ENCODE measurements at regions not wholly inside any gene's neighbourhood (a gene's known extent, or its start where the extent isn't known, plus 50 kb on each side); places are given as distances from the start of the nearest gene placed in this dataset.
A peak's percentile ranks its signal among the peaks of the same experiment; 100 is the strongest.

DNA sequence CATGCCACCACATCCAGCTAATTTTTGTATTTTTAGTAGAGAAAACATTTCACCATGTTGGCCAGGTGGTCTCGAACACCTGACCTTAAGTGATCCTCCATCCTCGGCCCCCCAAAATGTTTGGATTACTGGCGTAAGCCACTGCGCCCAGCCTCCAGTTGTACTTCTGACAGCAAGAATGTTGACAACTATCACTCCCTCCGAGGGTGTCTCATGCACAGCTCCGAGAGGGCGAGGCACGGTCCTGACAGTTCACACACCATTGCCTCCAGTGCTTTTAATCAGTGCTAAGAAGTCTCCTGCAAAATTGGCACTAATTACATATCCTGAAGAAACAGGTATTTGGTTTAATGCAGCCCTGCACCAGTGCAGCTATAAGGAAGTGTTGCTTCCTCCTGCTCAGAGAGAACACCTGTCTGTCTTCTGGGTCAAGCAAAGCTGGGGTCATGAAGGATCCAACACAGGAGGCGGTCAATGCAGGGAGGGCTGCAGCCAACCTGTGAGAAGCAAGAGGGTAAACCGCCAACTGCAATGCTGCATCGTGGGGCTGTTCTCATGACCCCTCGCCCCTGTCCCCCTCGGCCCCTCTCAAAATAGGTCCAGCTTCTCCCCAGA is 184.0 kb downstream of the MED10 start:
- DNase-seq, result no peak

DNA sequence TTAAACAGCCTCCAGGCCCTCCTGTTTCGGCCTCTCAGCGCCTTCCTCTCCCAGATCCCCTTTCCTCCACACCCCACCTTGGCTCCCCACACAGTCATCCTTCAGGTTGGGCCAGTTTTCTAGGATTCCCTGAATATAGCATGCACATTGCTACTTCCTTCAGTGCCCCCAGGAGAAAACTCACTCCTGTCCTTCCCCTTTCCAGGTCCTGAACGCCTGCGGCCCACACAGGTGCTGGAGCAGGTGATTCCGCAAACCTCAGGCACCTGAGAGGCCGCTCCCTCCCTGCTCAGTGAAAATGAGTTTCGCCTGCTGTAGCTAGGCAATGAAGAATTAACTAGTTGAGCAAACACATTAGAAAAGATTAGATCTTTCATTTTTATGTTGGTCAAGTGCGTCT is 185.0 kb downstream of the MED10 start:
- DNase-seq, result peak; percentile 37 to 83

DNA sequence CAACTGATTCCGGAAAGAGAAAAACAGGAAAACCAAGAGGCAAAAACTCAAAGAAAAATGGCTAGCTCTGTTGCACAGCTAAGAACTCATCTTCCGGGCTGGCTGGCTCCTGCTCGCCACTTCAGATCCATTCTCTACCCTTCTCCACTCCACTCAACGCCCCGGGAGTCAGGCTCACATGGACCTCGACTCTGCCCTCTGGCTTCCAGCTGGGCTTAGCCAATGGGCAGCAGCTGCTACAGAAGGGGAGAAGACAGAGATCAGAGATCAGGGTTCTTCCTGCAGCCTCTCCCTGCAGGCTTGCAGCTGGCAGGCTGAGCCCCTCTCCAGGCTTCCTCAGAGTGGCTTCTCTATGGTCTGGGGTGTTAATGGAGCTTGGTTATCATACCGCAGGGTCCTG is 187.5 kb downstream of the MED10 start:
- no peak for DNase-seq

DNA sequence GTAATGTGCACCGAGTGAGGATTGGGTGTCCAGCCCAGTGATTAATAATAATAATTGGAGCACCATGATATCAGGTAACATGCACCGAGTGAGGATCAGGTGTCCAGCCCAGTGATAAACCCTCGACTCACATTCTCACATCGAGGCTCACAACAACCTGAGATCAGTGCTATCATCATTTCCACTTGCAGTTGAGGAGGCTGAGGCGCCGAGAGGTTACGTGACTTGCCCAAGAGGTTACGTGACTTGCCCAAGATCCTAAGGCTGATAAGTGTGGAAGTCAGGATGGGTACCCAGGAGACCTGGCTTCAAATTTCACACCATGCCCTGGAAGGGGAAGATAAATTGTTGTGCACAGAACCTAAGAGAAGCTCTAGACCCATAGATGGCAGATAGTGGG is 189.4 kb downstream of the MED10 start:
- no peak for DNase-seq

DNA sequence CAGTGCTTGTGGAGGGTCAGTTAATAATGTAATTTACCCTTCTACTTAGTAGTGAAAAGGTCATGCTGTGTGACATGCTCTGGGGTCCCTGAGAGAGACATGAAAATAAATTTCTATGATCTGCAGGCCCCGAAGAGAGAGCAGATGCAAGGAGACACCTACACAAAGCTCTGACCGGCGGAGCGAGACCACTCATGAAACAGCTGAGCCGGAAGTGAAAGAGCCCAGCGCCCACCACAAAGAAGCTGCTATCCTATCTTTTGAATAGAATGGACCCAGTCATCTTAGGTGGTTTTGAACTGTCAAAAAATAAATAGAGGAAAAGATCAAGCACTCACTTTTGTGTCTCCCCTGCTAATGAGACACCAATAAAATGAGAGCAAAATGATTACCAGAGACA is 190.0 kb downstream of the MED10 start:
- DNase-seq, result no peak

DNA sequence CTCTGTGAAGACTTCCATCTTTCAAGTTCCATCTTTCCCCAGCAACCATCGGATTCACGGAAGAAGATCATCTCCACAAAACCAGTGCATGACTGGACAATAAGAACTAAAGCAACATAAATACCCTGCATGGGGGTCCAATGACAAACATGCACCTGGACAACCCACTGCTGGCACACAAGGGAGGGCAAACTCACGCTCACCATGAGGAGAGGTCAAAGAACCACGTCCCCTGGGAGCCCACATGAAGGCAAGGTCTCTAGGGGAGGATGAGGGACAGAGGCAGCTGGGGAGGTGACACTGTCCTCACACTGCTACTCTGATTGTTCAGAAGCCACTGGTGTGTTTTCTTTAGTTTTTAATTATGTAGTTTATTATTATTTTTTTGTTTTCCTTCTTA is 190.8 kb downstream of the MED10 start:
- DNase-seq, result no peak

DNA sequence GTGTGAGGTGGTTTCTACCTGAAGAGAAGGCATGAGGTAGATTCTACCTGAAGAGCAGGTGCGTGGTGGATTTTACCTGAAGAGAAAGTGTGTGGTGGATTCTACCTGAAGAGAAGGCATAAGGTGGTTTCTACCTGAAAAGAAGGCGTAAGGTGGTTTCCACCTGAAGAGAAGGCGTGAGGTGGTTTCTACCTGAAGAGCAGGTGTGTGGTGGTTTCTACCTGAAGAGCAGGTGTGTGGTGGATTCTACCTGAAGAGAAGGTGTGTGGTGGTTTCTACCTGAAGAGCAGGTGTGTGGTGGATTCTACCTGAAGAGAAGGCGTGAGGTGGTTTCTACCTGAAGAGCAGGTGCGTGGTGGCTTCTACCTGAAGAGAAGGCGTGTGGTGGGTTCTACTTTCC is 192.8 kb downstream of the MED10 start:
- no peak for DNase-seq

DNA sequence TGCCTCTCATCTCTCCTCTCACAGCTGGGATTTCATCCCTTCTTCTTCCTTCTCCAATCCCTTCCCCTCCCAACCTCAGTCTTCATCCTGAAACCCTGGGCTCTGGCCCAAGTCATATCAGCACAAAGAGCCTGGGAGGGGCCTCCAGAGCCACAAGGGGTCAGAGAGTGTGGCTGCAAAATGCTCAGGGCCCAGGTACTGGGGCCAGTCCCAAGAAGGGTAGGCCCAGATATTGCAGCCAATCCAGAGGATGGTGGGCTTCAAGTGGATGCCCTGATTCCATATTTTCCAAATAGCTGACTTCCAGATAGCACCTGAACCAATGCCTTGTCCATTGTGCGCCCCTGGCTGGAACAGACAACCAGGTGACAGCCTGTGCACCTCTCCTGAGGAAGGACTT is 193.9 kb downstream of the MED10 start:
- DNase-seq, result no peak

DNA sequence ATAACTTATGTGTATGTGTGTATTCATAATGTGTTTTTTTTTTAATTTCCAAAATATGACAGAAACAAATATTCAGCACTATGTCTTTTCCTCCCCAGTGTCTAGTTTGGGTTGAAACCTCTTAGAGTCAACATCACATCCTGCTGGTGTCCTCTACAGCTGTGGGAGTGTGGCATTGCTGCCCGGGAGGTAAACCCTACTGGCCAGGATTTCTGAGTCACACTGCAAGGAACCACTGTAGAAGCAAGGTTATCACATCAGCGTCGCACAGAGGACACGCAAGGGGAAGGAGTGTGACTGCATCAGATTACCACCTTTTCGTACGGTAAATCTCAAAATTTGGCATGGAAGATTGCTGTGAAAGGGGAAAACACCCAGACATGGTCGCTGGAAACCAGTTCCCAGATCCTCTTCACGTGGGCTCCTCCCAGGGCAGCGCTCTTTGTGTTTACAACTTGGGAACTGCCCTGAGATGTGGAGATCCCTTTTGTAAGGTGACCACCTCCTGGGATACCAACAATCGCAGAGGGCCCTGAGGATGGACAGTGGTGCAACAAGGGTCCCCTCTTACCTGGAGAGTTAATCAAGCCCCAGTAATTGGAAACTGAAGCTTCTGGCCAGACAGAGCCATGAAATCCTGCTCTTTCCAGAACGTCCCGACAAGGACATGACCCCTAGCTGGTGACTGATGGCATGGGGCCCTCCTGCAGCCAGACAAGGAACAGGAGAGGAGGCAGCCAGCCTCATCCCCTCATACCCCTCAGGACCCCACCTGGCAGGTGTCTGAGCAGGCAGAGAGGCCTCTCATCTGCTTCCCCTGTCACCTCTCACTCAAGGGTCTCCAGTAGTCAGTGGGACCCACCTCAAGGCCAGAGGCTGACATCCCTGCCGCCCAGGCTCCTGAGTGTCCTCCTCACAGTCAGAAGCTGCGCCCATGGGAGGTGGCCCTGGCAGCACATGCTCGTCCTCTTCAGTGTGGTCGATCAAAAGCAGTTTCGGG is 194.7 kb downstream of the MED10 start:
- no peak for DNase-seq

DNA sequence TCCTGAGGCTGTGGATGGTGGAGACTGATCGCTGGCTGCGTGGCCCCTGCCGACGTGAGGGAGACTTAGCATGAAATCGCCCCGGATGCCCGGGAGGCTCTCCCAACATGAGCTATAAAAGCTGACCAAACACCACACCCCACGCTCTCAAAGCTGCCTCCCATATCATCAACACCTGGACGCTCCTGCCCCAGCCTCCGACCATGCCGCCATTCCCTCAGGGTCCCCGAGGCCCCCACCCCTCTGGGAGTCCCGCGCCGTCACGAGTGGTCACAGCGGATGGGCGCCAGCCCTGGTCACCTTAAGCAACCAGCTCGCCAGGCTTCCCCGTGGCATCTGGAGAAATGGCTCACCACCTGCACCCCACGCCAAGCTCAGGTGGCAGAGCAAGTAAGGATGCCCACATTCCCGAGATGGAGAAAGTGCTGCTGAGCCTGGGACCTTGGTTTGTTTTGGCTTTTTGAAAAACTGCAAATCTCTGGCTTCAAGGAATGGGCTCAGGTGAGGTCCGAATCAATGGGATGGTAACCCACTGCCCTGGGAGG is 196.0 kb downstream of the MED10 start:
- DNase-seq, result no peak

DNA sequence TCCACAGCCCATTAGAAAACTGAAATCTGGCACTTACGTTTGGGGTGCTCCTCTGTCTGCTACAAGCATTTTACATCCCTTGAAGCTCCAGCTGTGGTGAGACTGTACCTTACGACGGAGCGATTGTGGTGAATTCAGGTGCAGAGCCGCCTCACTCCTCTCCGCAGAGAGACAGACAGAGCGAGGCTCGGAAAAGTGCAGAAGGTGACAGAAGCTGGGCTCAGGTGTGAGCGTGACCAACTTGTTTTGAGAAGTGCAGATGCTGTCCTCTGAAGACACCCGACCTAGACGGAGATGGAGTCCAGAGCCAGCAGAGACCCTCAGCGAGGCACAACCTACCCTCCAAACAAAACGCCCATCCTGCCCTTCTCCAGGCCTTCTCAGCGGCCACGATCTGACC is 196.5 kb downstream of the MED10 start:
- no peak for DNase-seq

DNA sequence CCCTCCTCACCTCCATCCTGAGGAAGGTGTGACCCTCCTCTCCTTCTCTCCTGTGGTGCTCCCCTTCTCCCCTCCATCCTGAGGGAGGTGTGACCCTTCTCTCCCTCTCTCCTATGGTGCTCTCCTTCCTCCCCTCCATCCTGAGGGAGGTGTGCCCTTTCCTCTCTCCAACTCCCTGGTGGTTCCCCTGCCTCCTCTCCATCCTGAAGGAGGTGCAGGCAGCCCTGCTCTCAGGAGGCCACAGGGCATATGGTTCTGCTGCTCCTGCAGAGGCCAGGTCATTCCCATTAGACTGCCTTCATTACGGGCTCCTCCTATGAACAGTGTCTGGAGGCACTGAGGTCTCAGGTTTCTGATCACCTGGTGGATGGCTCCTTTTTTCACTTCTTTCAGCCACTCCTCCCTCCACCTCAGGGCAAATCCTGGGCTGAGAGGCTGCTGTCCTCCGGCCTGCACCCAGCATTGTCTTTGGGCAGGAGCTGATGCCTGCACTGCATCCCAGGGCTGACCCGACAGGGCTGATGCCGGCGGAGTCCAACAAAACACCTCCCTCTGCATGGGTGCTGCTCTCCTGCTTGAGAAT is 197.1 kb downstream of the MED10 start:
- no peak for DNase-seq

DNA sequence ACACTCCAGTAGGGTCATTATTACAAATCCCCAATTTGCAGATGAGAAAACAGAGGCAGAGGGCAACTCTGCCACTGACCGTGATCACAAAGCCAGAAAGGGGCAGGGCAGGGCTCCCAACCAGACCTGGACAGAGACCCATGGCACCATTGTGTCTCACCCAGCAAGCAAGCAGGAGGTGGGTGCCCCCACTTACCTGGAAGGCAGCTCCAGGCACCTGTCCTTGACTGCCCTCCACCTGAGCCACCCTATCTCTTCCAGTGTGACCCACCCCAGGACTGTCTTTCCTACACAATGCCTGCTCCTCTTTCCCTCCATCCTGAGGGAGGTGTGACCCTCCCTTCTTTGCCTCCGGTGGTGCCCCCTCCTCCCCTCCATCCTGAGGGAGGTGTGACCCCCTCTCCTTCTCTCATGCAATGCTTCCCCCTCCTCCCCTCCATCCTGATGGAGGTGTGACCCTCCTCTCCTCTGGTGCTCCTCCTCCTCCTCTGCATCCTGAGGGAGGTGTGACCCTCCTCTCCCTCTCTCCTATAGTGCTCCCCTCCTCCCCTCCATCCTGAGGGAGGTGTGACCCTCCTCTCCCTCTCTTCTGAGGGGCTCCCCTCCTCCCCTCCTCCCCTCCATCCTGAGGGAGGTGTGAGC is 198.0 kb downstream of the MED10 start:
- DNase-seq, result no peak

DNA sequence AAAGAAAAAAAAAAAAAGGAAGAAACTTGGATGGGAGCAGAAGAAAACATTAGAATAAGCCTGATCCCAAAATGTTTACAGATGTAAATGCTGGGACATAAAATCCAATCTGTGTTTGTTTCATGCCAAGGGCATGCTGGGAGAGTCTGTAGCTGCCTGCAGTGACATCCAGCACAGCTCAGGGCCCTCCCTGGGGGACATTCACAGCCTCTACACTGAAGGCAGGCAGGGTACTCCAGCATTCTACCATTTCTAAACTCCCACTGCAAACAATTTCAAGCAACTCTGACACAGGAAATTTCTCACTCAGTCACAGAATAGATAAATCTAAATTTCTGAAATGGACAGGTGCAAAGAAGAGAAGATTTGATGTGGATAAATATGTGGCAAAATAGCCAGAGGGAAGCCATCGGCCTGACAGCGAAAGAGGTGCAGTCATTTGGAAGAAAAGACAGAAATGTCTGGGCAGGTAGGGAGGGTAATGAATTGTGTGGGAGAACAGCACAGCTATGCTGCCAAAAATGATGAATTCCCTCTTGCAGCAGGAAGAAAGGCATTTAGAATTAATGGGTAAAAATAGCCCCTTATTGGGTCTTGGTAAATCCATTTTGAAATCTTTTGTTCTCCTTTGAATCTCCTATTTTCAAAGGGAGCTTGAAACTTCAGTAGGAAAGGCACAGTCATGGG is 199.4 kb downstream of the MED10 start:
- DNase-seq, result no peak

DNA sequence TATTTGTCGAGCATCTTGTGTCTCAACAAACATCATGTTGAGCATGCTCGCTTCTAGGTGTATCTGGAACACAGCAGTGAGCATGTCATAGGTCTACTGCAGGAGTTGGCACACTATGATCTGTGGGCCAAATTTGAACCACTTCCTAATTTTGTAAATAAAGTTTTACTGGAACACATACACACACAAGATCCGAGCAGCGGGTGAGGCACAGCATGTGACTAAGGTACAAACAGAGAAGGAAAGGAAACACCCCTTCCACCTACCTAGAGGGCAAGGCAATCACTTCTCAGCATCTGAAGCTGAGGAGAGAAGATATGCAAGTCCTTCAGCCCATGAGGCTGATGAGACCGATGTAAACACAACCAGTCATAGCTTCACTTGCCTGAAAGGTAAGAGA is 200.4 kb downstream of the MED10 start:
- DNase-seq, result no peak

DNA sequence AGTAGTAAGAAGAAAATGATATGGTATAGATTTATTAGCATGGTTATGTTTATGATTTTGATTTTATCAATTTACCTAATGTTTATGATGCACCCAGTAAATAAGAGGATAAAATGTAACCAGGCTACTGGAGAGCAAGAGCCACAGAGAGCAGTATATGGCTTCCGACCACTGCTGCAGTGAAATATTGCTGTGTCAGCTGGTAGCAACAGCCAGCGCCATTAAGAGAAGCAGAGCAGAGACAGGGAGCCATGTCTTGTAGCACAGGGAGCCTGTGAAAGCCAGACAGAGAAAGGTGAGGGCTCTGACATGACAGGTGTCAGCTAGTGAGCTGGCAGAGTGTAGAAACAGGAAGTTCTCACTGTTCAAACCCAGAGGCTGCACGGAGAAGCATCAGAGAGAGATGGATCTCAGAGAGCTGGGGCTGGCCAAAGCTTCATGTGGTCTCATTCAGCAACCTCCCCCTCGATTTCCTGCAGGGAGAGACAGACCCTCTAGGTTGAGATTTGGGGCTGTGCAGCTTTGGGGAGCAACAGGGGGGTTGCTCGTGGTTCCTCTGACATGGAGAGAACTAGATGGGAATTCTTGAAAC is 202.1 kb downstream of the MED10 start:
- DNase-seq, result peak in 1 of 2 experiments; percentile 29

DNA sequence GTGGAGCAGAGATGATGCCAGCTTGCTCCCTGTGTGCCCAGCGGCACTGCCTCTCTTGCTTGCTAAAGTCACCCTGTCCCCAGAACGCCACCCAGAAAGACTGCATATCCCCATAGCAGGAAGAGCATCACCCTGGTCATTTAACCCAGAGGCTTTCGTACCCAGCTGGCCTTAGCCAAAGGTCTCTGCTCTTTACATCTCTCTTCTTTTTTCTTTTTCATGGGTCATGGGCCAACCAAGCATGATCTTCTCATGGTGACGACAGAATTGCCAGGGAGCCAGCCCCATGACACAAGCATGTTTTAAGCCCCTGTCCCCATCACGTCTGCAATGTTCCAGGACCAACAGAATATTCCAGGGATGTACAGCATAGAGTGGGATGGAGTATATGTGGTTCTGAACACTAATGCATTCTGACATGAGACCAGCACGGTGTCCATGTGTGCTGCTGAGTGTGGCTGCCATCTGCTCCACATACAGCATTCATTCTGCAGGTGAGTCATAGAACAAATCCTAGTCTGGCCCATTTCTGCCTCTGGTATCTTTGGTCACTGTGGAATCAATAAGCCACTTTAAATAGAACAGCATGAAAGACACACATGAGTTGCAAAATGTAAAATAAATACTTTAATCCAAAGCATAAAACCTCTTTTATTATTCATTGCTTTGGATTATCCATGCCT is 203.0 kb downstream of the MED10 start:
- no peak for DNase-seq

DNA sequence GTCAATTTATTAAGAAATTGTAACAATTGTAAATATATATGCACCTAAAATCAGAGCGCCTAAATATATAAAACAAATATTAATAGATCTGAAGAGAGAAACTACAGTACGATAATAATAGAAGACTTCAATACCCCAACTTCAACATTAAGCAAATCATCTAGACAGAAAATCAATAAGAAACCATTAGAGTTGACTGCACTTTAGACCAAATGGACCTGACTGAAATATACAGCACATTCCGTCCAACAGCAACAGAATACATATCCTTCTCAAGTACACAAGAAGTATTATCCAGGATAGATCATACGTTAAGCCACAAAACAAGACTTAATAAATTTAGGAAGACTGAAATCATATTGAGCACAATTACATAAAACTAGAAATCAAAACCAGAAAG is 208.7 kb downstream of the MED10 start:
- no peak for DNase-seq

DNA sequence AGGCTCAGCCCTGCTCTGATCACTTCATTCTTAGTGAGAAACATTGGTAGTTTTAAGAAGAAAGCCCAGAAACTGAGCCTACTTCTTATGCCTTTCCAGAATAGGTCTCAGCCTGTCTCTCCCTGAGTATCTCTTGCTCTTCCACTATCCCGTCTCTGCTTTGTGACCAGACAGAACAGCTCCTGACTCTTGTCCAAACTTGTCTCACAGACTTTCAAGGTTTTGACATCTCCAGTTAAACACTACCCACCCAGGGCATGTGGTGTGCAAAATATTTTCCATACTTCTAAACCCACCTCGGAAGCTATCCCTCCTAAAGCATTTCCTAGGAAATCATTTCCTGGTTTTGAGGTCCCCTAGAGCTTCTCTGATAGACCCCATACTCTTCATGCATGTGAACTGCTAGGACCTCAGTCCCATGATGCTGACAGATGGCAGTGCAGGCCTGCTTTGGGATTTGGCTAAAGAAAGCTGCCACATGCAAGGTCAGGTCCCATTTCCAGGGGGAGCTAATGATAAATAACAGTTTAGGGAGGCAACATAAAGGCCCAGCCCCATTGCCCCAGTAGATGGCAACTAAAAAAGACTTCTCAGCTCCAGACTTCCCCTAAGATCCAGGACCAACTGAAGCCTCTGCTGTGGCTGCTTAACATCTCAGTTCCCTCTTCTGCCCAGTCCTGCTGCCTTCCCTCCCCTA is 211.5 kb downstream of the MED10 start:
- DNase-seq, result no peak

DNA sequence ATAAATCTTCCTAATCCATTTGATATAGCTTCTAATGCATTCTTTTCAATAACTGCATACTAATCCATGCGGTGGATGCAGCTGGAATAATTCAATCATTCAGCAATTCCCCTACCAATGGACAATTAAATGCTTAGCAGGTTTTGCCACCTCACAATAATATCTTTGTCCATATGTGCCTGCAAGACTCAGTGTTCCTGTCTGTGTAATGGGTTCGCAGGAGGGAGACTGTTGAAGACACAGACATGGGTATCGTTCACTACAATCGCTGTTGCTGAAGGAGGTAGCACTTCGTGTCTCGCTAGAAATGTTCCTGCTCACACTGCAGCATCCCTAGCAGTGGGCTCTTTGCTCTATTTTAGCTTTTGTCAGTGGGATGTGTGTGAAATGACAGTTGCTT is 214.4 kb downstream of the MED10 start:
- no peak for DNase-seq

DNA sequence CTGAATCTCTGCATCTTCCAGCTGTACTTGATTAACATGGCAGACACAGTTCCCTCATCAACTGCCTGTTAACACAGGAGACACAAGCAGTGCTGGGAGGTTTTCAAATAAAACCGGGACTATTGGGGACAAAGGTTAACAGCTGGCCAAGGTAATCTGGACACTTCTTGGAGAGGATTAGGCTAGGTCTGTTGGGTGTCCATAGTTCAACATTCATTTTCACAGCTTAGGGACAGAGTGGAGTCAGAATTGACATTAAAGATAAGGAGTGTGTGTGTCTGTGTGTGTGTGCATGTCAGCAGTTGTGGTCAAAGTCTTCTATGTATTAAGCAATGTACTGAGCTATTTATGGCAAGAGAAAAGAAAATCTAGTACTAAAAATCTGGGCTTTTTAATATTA is 216.2 kb downstream of the MED10 start:
- no peak for DNase-seq
